Caco-2 (cell line): ENCODE measurements at regions not wholly inside any gene's neighbourhood (a gene's known extent, or its start where the extent isn't known, plus 50 kb on each side); places are given as distances from the start of the nearest gene placed in this dataset.

ENCODE experiments used
- BruUV-seq: library from RNA; stranded (reverse); fragments of 400-500 nt; replicated peaks from 2 replicates; lab custom pipeline; 2021; lab: Mats Ljungman, UMichigan
- CTCF ChIA-PET: fragments of 300-600 bp; sonication (Branson Sonifier 250); formaldehyde crosslinking; loops from one replicate; lab custom pipeline; 2022; ENCODE audit warnings: antibody characterized with exemption; lab: Charles Lee
- POLR2A ChIA-PET: fragments of 300-600 bp; sonication (Branson Sonifier 250); formaldehyde crosslinking; loops from one replicate; lab custom pipeline; 2022; ENCODE audit warnings: antibody characterized with exemption; lab: Charles Lee
- DNase-seq, 2 experiments: peaks; one replicate each; pipeline versions ENCODE4 v3.0.0 to v3.0.0-alpha.2; 2020 to 2022
- H3K27me3 ChIP-seq: replicated peaks from 2 replicates; pipeline ENCODE4 v1.6.0; 2011; ENCODE audit warnings: low read length; ENCODE audit not compliant: control insufficient read depth, insufficient read depth
- H3K36me3 ChIP-seq: 2 replicates; pipeline ENCODE4 v1.5.1; 2011; ENCODE audit warnings: low read length; ENCODE audit not compliant: control insufficient read depth, insufficient read depth
- H3K4me1 ChIP-seq: fragments of 250-450 bp; sonication (Bioruptor Pico); 2 replicates; pipeline ENCODE4 v1.5.1; 2020; ENCODE audit warnings: mild to moderate bottlenecking
- H3K4me3 ChIP-seq: 2 replicates; pipeline ENCODE4 v1.5.1; 2011; ENCODE audit warnings: low read depth, mild to moderate bottlenecking, control low read depth, low read length
- H3K9me3 ChIP-seq: fragments of 250-450 bp; sonication (Bioruptor Pico); 2 replicates; pipeline ENCODE4 v1.5.1; 2020; ENCODE audit warnings: mild to moderate bottlenecking, moderate library complexity
- H3K27ac Mint-ChIP-seq: one replicate; pipeline ENCODE4 v1.8.0; 2022; ENCODE audit warnings: mixed read lengths; ENCODE audit not compliant: unreplicated experiment
- H3K27me3 Mint-ChIP-seq: one replicate; pipeline ENCODE4 v1.8.0; 2022; ENCODE audit warnings: mixed read lengths; ENCODE audit not compliant: insufficient read depth, unreplicated experiment
- H3K36me3 Mint-ChIP-seq: one replicate; pipeline ENCODE4 v1.8.0; 2022; ENCODE audit warnings: mild to moderate bottlenecking, mixed read lengths; ENCODE audit not compliant: insufficient read depth, unreplicated experiment
- H3K4me1 Mint-ChIP-seq: one replicate; pipeline ENCODE4 v1.8.0; 2022; ENCODE audit warnings: low read depth, mixed read lengths; ENCODE audit not compliant: unreplicated experiment
- H3K4me3 Mint-ChIP-seq: one replicate; pipeline ENCODE4 v1.8.0; 2022; ENCODE audit warnings: mild to moderate bottlenecking, moderate library complexity, mixed read lengths; ENCODE audit not compliant: unreplicated experiment
- H3K9me3 Mint-ChIP-seq: one replicate; pipeline ENCODE4 v1.8.0; 2022; ENCODE audit warnings: mixed read lengths; ENCODE audit not compliant: unreplicated experiment
- intact Hi-C: fragments of 100-400 bp; cut with micrococcal nuclease; formaldehyde crosslinking; loops from one replicate; pipeline ENCODE4 v1.10.0; 2022; ENCODE audit not compliant: unreplicated experiment
- TF ChIP-seq, protein P1 (sequence below), 2 experiments: fragments of 200-600 bp in 1 of 2; IDR thresholded peaks; 1 replicate in 1 of 2; 2 replicates in 1 of 2; pipeline versions ENCODE4 v1.5.1 to v1.8.0; 2011 to 2022; ENCODE audit warnings: antibody characterized with exemption in 1 of 2, control low read depth in 1 of 2, inconsistent platforms in 1 of 2, low read depth in 1 of 2, low read length in 1 of 2, mild to moderate bottlenecking in 1 of 2, moderate library complexity in 1 of 2; ENCODE audit not compliant: insufficient read depth in 1 of 2, severe bottlenecking in 1 of 2, unreplicated experiment in 1 of 2

DNA sequence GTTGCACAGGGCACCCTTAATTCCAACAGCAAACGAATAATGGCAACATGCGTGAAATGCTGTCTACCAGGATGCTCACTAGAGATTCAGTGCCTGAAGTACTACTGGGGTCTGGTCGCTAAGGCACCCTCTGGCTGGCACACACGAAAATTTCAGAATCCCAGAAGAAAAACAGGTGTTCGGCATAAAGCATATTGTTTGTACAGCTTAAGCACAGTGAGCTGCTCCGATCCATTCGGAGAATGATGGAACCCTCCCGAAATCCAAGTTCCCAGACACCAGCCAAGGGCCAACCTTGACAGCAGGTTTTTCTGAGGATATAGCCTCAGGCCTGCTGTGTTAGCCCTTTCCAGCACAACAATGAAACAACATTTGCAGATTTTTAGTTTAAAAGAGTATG, 61.4 kb upstream of the ALDH1B1 start:
- H3K4me1 ChIP-seq, result no peaks in the 10 kb centered on the region
- no peak for DNase-seq
- intact Hi-C loops, result no loop called here
- Mint-ChIP-seq H3K4me3 (no peak overlapping the region), H3K36me3 (no peaks in the 10 kb centered on the region), H3K4me1 (no peaks in the 10 kb centered on the region), H3K9me3 (no peaks in the 10 kb centered on the region), H3K27ac (no peak overlapping the region), H3K27me3 (peaks cover 11% of the 10 kb centered on the region)
- ChIA-PET CTCF (no interaction called here), POLR2A (no interaction called here)
- H3K9me3 ChIP-seq, result no peaks in the 10 kb centered on the region
- BruUV-seq, result no TSS peak
- TF ChIP-seq, protein P1, sequence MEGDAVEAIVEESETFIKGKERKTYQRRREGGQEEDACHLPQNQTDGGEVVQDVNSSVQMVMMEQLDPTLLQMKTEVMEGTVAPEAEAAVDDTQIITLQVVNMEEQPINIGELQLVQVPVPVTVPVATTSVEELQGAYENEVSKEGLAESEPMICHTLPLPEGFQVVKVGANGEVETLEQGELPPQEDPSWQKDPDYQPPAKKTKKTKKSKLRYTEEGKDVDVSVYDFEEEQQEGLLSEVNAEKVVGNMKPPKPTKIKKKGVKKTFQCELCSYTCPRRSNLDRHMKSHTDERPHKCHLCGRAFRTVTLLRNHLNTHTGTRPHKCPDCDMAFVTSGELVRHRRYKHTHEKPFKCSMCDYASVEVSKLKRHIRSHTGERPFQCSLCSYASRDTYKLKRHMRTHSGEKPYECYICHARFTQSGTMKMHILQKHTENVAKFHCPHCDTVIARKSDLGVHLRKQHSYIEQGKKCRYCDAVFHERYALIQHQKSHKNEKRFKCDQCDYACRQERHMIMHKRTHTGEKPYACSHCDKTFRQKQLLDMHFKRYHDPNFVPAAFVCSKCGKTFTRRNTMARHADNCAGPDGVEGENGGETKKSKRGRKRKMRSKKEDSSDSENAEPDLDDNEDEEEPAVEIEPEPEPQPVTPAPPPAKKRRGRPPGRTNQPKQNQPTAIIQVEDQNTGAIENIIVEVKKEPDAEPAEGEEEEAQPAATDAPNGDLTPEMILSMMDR (IDR thresholded peaks at IDR 0.05; ENCODE audit: insufficient read depth in 1 of 2, low read depth in 1 of 2, low read length in 1 of 2, severe bottlenecking in 1 of 2, unreplicated experiment in 1 of 2), result no peak
- H3K36me3 ChIP-seq, result no peaks in the 10 kb centered on the region
- no peak overlapping the region for H3K4me3 ChIP-seq
- H3K27me3 ChIP-seq, result no peaks in the 10 kb centered on the region

DNA sequence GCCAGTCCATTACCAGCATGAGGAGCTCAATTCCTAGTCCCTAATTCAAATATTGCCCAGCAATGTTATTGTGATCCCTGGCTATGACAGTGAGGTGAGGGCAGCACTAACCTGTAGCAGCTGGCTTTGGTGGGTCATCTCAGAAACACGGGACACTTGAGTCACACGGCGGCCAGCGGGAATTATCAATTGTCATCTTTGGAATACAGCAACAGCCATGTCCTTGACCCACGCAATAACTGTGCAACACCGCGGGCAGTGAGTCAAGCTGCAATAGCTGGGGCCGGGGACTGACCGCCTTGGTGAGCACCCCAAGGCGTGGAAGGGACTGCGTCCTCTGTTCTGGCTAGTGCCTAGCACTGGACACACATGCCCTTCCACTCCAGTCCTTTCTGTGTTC, 62.5 kb upstream of the ALDH1B1 start:
- H3K27me3 ChIP-seq, result no peaks in the 10 kb centered on the region
- ChIA-PET POLR2A (no interaction called here), CTCF (no interaction called here)
- intact Hi-C loops, result no loop called here
- Mint-ChIP-seq H3K27ac (no peak overlapping the region), H3K4me3 (no peak overlapping the region), H3K27me3 (peaks cover 8% of the 10 kb centered on the region), H3K4me1 (no peaks in the 10 kb centered on the region), H3K36me3 (no peaks in the 10 kb centered on the region), H3K9me3 (no peaks in the 10 kb centered on the region)
- TF ChIP-seq, protein P1 (IDR thresholded peaks at IDR 0.05; ENCODE audit: insufficient read depth in 1 of 2, low read depth in 1 of 2, low read length in 1 of 2, severe bottlenecking in 1 of 2, unreplicated experiment in 1 of 2), result no peak
- DNase-seq, result no peak
- no peaks in the 10 kb centered on the region for H3K9me3 ChIP-seq
- no peaks in the 10 kb centered on the region for H3K4me1 ChIP-seq
- BruUV-seq, result no TSS peak
- no peaks in the 10 kb centered on the region for H3K36me3 ChIP-seq
- no peak overlapping the region for H3K4me3 ChIP-seq

DNA sequence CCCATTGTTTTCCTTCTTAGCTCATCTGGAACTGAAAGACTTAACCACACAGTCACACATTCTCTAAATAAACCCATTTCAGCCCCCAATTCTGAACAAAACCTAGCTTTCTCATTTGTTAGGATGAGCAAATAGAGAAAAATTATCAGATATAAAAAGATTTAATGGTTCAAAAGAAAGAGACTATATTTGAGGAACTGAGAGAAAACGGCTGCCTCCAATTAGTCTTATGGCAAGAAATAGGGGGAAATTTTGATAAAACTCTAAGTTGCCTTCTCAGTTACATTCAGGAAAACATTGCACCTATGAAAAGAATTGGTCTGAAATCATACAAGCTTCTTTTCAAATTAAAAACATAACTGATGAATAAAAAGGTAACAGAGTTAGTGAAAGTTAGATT, 63.7 kb upstream of the ALDH1B1 start:
- Mint-ChIP-seq H3K4me3 (no peak overlapping the region), H3K36me3 (no peaks in the 10 kb centered on the region), H3K27me3 (peaks cover 8% of the 10 kb centered on the region), H3K4me1 (no peaks in the 10 kb centered on the region), H3K9me3 (no peaks in the 10 kb centered on the region), H3K27ac (no peak overlapping the region)
- BruUV-seq, result no TSS peak
- ChIA-PET POLR2A (no interaction called here), CTCF (no interaction called here)
- Histone ChIP-seq H3K4me1 (no peaks in the 10 kb centered on the region), H3K27me3 (no peaks in the 10 kb centered on the region), H3K36me3 (no peaks in the 10 kb centered on the region), H3K4me3 (no peak overlapping the region), H3K9me3 (no peaks in the 10 kb centered on the region)
- TF ChIP-seq, protein P1 (IDR thresholded peaks at IDR 0.05; ENCODE audit: insufficient read depth in 1 of 2, low read depth in 1 of 2, low read length in 1 of 2, severe bottlenecking in 1 of 2, unreplicated experiment in 1 of 2), result no peak
- intact Hi-C loops, result no loop called here
- no peak for DNase-seq
